ENCODE measurements at regions not wholly inside any gene's neighbourhood (a gene's known extent, or its start where the extent isn't known, plus 50 kb on each side); places are given as distances from the start of the nearest gene placed in this dataset.

GRCh38 chr10:3433988-3434387 is 261.4 kb upstream of the PITRM1 start:
- WGBS, result 83% methylated on average over 6 of the region's 6 CpGs
- H3K9me3 ChIP-seq, result no peaks in the 10 kb centered on the region
- peaks cover 2% of the 10 kb centered on the region for H3K4me1 ChIP-seq
- H3K27ac ChIP-seq, result no peak overlapping the region
- DNase-seq (ENCODE audit: low spot score in 2 of 2), result no peak
- H3K4me3 ChIP-seq, result no peak overlapping the region
- no peaks in the 10 kb centered on the region for H3K36me3 ChIP-seq
- TF ChIP-seq POLR2AphosphoS5 (IDR thresholded peaks at IDR 0.05), result no peak
- no peak for TF ChIP-seq EP300 (IDR thresholded peaks at IDR 0.05)
- no peak for TF ChIP-seq POLR2A (IDR thresholded peaks at IDR 0.05)
- TF ChIP-seq, protein P1, sequence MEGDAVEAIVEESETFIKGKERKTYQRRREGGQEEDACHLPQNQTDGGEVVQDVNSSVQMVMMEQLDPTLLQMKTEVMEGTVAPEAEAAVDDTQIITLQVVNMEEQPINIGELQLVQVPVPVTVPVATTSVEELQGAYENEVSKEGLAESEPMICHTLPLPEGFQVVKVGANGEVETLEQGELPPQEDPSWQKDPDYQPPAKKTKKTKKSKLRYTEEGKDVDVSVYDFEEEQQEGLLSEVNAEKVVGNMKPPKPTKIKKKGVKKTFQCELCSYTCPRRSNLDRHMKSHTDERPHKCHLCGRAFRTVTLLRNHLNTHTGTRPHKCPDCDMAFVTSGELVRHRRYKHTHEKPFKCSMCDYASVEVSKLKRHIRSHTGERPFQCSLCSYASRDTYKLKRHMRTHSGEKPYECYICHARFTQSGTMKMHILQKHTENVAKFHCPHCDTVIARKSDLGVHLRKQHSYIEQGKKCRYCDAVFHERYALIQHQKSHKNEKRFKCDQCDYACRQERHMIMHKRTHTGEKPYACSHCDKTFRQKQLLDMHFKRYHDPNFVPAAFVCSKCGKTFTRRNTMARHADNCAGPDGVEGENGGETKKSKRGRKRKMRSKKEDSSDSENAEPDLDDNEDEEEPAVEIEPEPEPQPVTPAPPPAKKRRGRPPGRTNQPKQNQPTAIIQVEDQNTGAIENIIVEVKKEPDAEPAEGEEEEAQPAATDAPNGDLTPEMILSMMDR (IDR thresholded peaks at IDR 0.05), result no peak
- H3K27me3 ChIP-seq, result no peaks in the 10 kb centered on the region

DNA sequence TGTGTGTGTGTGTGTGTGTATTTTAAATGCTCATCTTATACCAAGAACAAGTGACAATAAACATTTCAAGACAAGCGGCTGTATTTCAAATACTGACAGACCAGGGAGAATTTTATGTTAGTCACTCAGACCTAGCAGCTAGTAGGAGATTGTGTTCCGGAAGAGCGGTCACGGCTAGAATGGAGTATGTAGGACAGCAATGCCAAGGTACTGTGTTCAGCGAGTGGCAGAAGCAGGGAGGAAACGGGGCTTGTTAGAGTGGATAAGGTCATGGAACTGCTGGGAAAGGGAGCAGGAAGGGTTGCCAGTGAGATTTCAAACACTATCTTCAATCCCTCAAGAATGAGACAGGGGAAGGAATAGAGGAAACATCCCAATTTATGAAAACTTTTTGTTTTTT is 260.5 kb upstream of the PITRM1 start:
- Histone ChIP-seq H3K4me3 (no peak overlapping the region), H3K4me1 (peaks cover 2% of the 10 kb centered on the region), H3K9me3 (no peaks in the 10 kb centered on the region), H3K27ac (no peak overlapping the region), H3K36me3 (no peaks in the 10 kb centered on the region), H3K27me3 (no peaks in the 10 kb centered on the region)
- DNase-seq (ENCODE audit: low spot score in 2 of 2), result no peak
- TF ChIP-seq POLR2A (IDR thresholded peaks at IDR 0.05) (no peak), POLR2AphosphoS5 (IDR thresholded peaks at IDR 0.05) (no peak), EP300 (IDR thresholded peaks at IDR 0.05) (no peak)
- TF ChIP-seq, protein P1 (IDR thresholded peaks at IDR 0.05), result no peak
- WGBS, result 96% methylated on average over 6 of the region's 6 CpGs

DNA sequence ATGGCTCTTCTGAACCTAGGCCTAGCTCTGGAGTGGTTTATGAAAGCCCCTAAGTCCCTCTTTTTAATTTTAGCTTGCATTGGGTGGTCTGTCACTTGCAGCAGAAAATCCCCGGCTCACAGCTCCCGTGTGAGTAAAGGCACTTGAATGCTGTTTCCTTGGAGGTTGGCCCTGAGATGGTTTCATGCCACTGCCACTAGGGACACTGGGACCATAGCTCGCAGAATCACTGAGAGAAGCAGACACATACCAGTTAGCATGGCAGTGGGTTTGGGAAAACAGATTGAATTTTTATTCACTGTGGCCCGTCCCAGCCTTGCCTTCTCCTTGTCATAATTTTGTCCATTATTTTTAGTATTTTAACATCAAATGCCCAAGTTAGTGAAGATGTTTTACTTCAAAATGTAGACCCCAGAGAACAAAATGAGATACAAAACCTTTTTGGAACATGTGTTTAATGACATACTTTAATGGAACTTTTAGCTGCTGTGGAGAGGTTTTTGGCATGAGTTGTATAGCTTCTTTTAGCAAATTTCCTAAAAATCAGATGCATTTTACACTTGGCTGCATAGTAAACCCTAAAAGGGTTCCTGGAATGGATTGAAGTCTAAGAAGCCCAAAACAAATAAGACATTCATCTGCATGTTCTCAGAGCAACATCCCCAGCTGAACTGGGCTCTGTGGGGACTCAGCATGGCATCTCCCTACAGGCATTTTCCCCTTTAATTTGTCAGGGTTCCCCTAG is 259.7 kb upstream of the PITRM1 start:
- H3K27ac ChIP-seq, result no peak overlapping the region
- no peaks in the 10 kb centered on the region for H3K36me3 ChIP-seq
- no peaks in the 10 kb centered on the region for H3K27me3 ChIP-seq
- H3K9me3 ChIP-seq, result no peaks in the 10 kb centered on the region
- 93% methylated on average over 4 of the region's 4 CpGs for WGBS
- no peak for DNase-seq (ENCODE audit: low spot score in 2 of 2)
- H3K4me3 ChIP-seq, result no peak overlapping the region
- TF ChIP-seq, protein P1 (IDR thresholded peaks at IDR 0.05), result no peak
- TF ChIP-seq POLR2A (IDR thresholded peaks at IDR 0.05), result no peak
- no peak for TF ChIP-seq EP300 (IDR thresholded peaks at IDR 0.05)
- no peak for TF ChIP-seq POLR2AphosphoS5 (IDR thresholded peaks at IDR 0.05)
- no peaks in the 10 kb centered on the region for H3K4me1 ChIP-seq

- TF ChIP-seq, protein P1 (IDR thresholded peaks at IDR 0.05), result no peak
- TF ChIP-seq EP300 (IDR thresholded peaks at IDR 0.05) (no peak), POLR2A (IDR thresholded peaks at IDR 0.05) (no peak), POLR2AphosphoS5 (IDR thresholded peaks at IDR 0.05) (no peak)
- Histone ChIP-seq H3K27ac (no peak overlapping the region), H3K27me3 (no peaks in the 10 kb centered on the region), H3K36me3 (no peaks in the 10 kb centered on the region), H3K4me1 (peaks cover 10% of the 10 kb centered on the region), H3K9me3 (no peaks in the 10 kb centered on the region), H3K4me3 (no peak overlapping the region)
- 100% methylated on average over 1 of the region's 1 CpG for WGBS
- no peak for DNase-seq (ENCODE audit: low spot score in 2 of 2)
Observed at GRCh38 chr10:3430501-3430900, 257.9 kb upstream of the PITRM1 start.

DNA sequence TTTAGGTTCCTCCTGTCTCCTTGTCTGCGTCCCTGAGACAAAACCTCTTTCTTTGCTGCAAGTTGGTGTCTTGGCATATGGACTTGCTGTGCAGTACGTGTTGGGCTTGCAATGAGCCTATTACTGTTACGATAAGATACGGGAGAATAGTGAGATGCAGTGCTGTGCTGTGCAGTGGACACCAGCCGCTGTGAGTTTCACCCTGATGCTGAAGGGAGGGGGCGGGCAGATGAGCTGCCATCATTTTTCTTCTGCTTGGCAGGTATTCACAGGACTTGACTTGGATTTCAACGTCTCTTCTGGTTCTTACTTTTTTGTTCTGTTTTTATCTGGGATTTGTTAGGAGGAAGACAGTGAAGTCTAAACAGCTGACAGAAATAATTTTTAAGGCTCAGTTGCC is 257.1 kb upstream of the PITRM1 start:
- Histone ChIP-seq H3K27ac (no peak overlapping the region), H3K27me3 (no peaks in the 10 kb centered on the region), H3K9me3 (no peaks in the 10 kb centered on the region), H3K36me3 (no peaks in the 10 kb centered on the region), H3K4me3 (no peak overlapping the region), H3K4me1 (peaks cover 11% of the 10 kb centered on the region)
- WGBS, result 43% methylated on average over 7 of the region's 7 CpGs
- TF ChIP-seq EP300 (IDR thresholded peaks at IDR 0.05) (no peak), POLR2AphosphoS5 (IDR thresholded peaks at IDR 0.05) (no peak), POLR2A (IDR thresholded peaks at IDR 0.05) (no peak)
- TF ChIP-seq, protein P1 (IDR thresholded peaks at IDR 0.05), result no peak
- DNase-seq (ENCODE audit: low spot score in 2 of 2), result no peak

Data from suprapubic skin (tissue), 4 donors.